ENCODE measurements at regions not wholly inside any gene's neighbourhood (a gene's known extent, or its start where the extent isn't known, plus 50 kb on each side); places are given as distances from the start of the nearest gene placed in this dataset.

DNA sequence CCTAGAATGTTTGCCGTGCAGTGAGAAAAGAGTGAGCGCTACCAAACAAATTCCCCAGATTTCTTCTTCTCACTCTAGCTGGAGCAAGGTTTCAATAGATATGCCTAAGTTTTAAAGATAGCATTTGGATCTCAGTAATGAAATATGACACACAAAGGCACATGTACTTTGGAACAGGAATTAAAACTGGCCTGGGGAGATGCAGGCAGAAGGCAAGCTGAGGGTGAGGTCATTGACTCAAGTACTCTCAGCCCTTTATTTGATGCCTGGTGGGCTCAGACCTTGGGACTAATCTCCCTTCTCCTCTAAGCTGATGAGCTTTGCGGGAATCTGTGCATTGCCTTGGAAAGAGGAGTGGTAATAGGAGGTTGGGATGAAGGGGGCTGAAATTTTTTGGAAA lies 323.3 kb upstream of the SLC30A5 start:
- Histone ChIP-seq H3K9me2 (replicated peaks; ENCODE audit: control insufficient read depth, low read length) (no peaks in the 10 kb centered on the region), H3K27me3 (ENCODE audit: control insufficient read depth, low read length) (no peaks in the 10 kb centered on the region), H3F3A (ENCODE audit: control insufficient read depth, insufficient read depth) (no peaks in the 10 kb centered on the region), H3K27ac (ENCODE audit: low read depth, low read length) (no peak overlapping the region), H4K20me1 (ENCODE audit: control insufficient read depth, insufficient read depth, low read depth, low read length) (no peaks in the 10 kb centered on the region), H3K4me1 (ENCODE audit: control insufficient read depth, low read length) (no peaks in the 10 kb centered on the region), H3K4me2 (ENCODE audit: low read length) (no peak overlapping the region), H3K79me2 (ENCODE audit: control insufficient read depth, low read length) (no peaks in the 10 kb centered on the region), H3K36me3 (ENCODE audit: control insufficient read depth, low read length) (no peaks in the 10 kb centered on the region), H3K4me3 (ENCODE audit: low read length) (no peak overlapping the region), H3K9me3 (ENCODE audit: control insufficient read depth, insufficient read depth, low read length) (no peaks in the 10 kb centered on the region)
- TF ChIP-seq EZH2phosphoT487 (IDR thresholded peaks at IDR 0.05; ENCODE audit: borderline replicate concordance, low read length) = no peak
- TF ChIP-seq, protein P1, sequence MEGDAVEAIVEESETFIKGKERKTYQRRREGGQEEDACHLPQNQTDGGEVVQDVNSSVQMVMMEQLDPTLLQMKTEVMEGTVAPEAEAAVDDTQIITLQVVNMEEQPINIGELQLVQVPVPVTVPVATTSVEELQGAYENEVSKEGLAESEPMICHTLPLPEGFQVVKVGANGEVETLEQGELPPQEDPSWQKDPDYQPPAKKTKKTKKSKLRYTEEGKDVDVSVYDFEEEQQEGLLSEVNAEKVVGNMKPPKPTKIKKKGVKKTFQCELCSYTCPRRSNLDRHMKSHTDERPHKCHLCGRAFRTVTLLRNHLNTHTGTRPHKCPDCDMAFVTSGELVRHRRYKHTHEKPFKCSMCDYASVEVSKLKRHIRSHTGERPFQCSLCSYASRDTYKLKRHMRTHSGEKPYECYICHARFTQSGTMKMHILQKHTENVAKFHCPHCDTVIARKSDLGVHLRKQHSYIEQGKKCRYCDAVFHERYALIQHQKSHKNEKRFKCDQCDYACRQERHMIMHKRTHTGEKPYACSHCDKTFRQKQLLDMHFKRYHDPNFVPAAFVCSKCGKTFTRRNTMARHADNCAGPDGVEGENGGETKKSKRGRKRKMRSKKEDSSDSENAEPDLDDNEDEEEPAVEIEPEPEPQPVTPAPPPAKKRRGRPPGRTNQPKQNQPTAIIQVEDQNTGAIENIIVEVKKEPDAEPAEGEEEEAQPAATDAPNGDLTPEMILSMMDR (IDR thresholded peaks at IDR 0.05; ENCODE audit: low read depth, low read length, poor library complexity, severe bottlenecking) = no peak

DNA sequence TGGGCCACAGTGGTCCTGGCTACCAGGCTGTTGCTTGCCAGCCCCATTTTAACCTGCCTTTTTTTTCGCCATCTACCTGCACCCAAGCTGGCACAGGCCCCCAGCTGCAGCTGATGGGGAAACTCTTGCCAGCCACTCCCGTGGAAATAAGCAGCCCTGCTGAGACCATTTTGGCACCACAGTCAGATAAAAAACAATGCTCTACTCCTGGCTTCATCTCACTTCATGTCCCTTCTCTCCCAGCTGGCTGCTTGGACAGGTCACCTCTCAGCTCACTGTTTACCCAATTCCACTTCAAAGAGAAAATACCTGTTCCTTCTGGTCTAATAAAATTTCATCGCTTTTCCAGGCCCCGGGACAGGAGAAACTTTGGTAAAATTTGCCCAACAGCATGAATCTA lies 322.6 kb upstream of the SLC30A5 start:
- TF ChIP-seq, protein P1 (IDR thresholded peaks at IDR 0.05; ENCODE audit: low read depth, low read length, poor library complexity, severe bottlenecking) = no peak
- TF ChIP-seq EZH2phosphoT487 (IDR thresholded peaks at IDR 0.05; ENCODE audit: borderline replicate concordance, low read length) = no peak

DNA sequence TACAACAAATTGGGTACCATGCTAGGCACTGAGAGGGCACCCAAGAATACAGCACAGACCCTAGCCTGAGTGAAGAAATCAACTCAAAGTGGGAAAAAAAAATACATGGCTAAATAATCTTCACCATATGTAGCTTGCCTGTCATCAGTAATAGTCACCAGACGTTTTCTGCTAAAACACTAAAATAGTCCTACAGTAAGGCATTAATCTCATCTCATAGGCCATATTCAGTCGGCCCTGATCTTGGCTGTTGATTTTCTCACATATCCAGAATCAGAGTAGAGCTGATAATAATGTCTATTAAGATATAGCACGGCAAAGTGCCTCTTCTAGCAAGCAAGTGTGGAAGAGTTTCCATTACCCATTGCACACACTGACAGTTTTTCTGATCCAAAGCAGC lies 322.1 kb upstream of the SLC30A5 start:
- H3K9me2 ChIP-seq (replicated peaks; ENCODE audit: control insufficient read depth, low read length) = no peaks in the 10 kb centered on the region
- H3K36me3 ChIP-seq (ENCODE audit: control insufficient read depth, low read length) = no peaks in the 10 kb centered on the region
- no peaks in the 10 kb centered on the region for H3F3A ChIP-seq (ENCODE audit: control insufficient read depth, insufficient read depth)
- H3K4me3 ChIP-seq (ENCODE audit: low read length) = no peak overlapping the region
- no peaks in the 10 kb centered on the region for H3K9me3 ChIP-seq (ENCODE audit: control insufficient read depth, insufficient read depth, low read length)
- H3K4me2 ChIP-seq (ENCODE audit: low read length) = no peak overlapping the region
- H4K20me1 ChIP-seq (ENCODE audit: control insufficient read depth, insufficient read depth, low read depth, low read length) = no peaks in the 10 kb centered on the region
- no peaks in the 10 kb centered on the region for H3K27me3 ChIP-seq (ENCODE audit: control insufficient read depth, low read length)
- TF ChIP-seq, protein P1 (IDR thresholded peaks at IDR 0.05; ENCODE audit: low read depth, low read length, poor library complexity, severe bottlenecking) = no peak
- no peak for TF ChIP-seq EZH2phosphoT487 (IDR thresholded peaks at IDR 0.05; ENCODE audit: borderline replicate concordance, low read length)
- no peaks in the 10 kb centered on the region for H3K79me2 ChIP-seq (ENCODE audit: control insufficient read depth, low read length)
- no peaks in the 10 kb centered on the region for H3K4me1 ChIP-seq (ENCODE audit: control insufficient read depth, low read length)
- no peak overlapping the region for H3K27ac ChIP-seq (ENCODE audit: low read depth, low read length)

More for the DNA sequence above, 322.6 kb upstream of the SLC30A5 start:
- H3K4me2 ChIP-seq (ENCODE audit: low read length) = no peak overlapping the region
- no peak overlapping the region for H3K4me3 ChIP-seq (ENCODE audit: low read length)
- no peaks in the 10 kb centered on the region for H3K9me2 ChIP-seq (replicated peaks; ENCODE audit: control insufficient read depth, low read length)
- no peaks in the 10 kb centered on the region for H3K9me3 ChIP-seq (ENCODE audit: control insufficient read depth, insufficient read depth, low read length)
- no peaks in the 10 kb centered on the region for H3K27me3 ChIP-seq (ENCODE audit: control insufficient read depth, low read length)
- no peaks in the 10 kb centered on the region for H3F3A ChIP-seq (ENCODE audit: control insufficient read depth, insufficient read depth)
- no peaks in the 10 kb centered on the region for H3K36me3 ChIP-seq (ENCODE audit: control insufficient read depth, low read length)
- H3K27ac ChIP-seq (ENCODE audit: low read depth, low read length) = no peak overlapping the region
- H3K79me2 ChIP-seq (ENCODE audit: control insufficient read depth, low read length) = no peaks in the 10 kb centered on the region
- no peaks in the 10 kb centered on the region for H3K4me1 ChIP-seq (ENCODE audit: control insufficient read depth, low read length)
- no peaks in the 10 kb centered on the region for H4K20me1 ChIP-seq (ENCODE audit: control insufficient read depth, insufficient read depth, low read depth, low read length)

DNA sequence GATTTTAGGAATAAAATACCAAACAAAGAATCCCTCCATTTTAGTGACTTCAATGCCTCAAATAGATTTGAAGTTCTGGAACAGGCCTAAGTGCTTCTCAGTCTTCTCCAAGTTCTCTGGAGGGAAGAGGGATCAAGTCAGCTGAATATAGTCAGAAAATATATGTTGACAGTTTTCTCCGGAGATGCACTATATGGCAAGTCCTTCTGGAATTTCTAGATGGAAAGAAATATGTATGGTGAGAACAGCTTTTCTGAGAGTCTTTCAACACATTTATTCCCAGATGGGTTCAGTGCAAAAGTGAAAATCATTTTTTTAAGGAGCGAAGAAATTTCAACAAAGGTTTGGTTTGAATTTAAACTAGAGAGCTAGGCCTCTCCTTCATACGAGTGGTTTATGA lies 317.4 kb upstream of the SLC30A5 start:
- H3K4me1 ChIP-seq (ENCODE audit: control insufficient read depth, low read length) = no peaks in the 10 kb centered on the region
- TF ChIP-seq EZH2phosphoT487 (IDR thresholded peaks at IDR 0.05; ENCODE audit: borderline replicate concordance, low read length) = no peak
- TF ChIP-seq, protein P1 (IDR thresholded peaks at IDR 0.05; ENCODE audit: low read depth, low read length, poor library complexity, severe bottlenecking) = no peak
- H3K4me2 ChIP-seq (ENCODE audit: low read length) = no peak overlapping the region
- H3K4me3 ChIP-seq (ENCODE audit: low read length) = no peak overlapping the region
- H3K36me3 ChIP-seq (ENCODE audit: control insufficient read depth, low read length) = no peaks in the 10 kb centered on the region
- H3K27ac ChIP-seq (ENCODE audit: low read depth, low read length) = no peak overlapping the region
- H3K27me3 ChIP-seq (ENCODE audit: control insufficient read depth, low read length) = no peaks in the 10 kb centered on the region
- H3K9me2 ChIP-seq (replicated peaks; ENCODE audit: control insufficient read depth, low read length) = no peaks in the 10 kb centered on the region
- H3K9me3 ChIP-seq (ENCODE audit: control insufficient read depth, insufficient read depth, low read length) = no peaks in the 10 kb centered on the region
- no peaks in the 10 kb centered on the region for H3K79me2 ChIP-seq (ENCODE audit: control insufficient read depth, low read length)
- no peaks in the 10 kb centered on the region for H4K20me1 ChIP-seq (ENCODE audit: control insufficient read depth, insufficient read depth, low read depth, low read length)
- no peaks in the 10 kb centered on the region for H3F3A ChIP-seq (ENCODE audit: control insufficient read depth, insufficient read depth)

All from DOHH2 (cell line).